Activated naive CD4-positive, alpha-beta T cell treated with anti-CD3 and anti-CD28 coated beads, Interleukin-2, amount 50 U/mL, for 24 hours (primary cell): ENCODE measurements at regions not wholly inside any gene's neighbourhood (a gene's known extent, or its start where the extent isn't known, plus 50 kb on each side); places are given as distances from the start of the nearest gene placed in this dataset.
A peak's percentile ranks its signal among the peaks of the same experiment; 100 is the strongest.

Experiments
- H3K27ac Mint-ChIP-seq: one replicate; pipeline ENCODE4 v1.8.0; 2021; ENCODE audit warnings: mild to moderate bottlenecking, mixed read lengths
- H3K27me3 Mint-ChIP-seq: one replicate; pipeline ENCODE4 v1.8.0; 2021; ENCODE audit warnings: mixed read lengths
- H3K36me3 Mint-ChIP-seq: one replicate; pipeline ENCODE4 v1.8.0; 2021; ENCODE audit warnings: mixed read lengths
- H3K4me1 Mint-ChIP-seq: one replicate; pipeline ENCODE4 v1.8.0; 2021; ENCODE audit warnings: mixed read lengths
- H3K4me3 Mint-ChIP-seq: one replicate; pipeline ENCODE4 v1.8.0; 2021; ENCODE audit warnings: mild to moderate bottlenecking, mixed read lengths
- H3K9me3 Mint-ChIP-seq: one replicate; pipeline ENCODE4 v1.8.0; 2021; ENCODE audit warnings: mixed read lengths

DNA sequence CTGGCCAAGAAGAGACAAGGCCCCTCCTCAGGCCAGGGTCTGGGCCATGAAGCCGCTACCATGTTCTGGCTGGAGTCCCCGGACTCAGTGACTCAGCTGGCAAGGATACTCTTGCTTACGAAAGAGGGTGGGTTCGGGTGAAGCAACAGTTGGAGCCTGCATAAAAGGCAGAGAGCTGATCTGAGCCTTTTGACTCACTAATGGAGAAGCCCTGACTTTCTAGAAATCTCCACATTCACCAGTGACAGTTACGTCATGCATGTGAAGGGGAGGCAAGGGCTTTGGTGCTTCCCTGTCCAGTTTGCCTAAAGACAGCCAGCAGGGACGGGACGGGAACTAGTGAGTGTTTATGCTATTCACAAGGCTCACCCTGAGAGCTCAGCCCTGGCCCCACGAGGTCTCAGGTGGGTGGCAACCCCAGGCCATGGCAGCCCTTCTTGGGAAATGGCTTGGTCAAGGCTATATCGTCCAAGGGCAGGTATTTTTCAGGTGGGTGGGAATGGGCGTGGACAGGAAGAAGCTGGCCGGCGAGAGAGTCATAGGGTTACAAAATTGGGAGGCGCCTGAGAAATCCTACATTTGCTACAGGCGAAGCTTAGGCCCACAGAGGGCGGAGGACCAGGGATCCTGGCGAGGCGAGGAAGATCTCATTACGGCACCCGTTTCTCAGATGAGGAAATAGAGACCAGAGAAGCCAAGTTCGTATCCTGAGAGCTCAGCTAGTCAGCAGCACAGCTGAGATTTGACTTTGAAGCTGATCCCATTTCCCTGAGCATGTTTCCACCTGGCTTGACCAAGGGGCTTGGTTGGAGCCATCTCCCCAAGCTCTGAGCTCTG is 314.6 kb downstream of the BCL11B start:
- Mint-ChIP-seq H3K36me3 (no peaks in the 10 kb centered on the region), H3K4me3 (no peak overlapping the region), H3K4me1 (peaks cover 9% of the 10 kb centered on the region), H3K9me3 (no peaks in the 10 kb centered on the region), H3K27ac (no peak overlapping the region), H3K27me3 (no peaks in the 10 kb centered on the region)

GRCh38 chr14:98958048-98958631 is 313.9 kb downstream of the BCL11B start:
- no peaks in the 10 kb centered on the region for H3K9me3 Mint-ChIP-seq
- no peak overlapping the region for H3K4me3 Mint-ChIP-seq
- no peak overlapping the region for H3K27ac Mint-ChIP-seq
- no peaks in the 10 kb centered on the region for H3K27me3 Mint-ChIP-seq
- H3K4me1 Mint-ChIP-seq: peaks cover 17% of the 10 kb centered on the region
- no peaks in the 10 kb centered on the region for H3K36me3 Mint-ChIP-seq

GRCh38 chr14:98958632-98959031 is 313.4 kb downstream of the BCL11B start:
- Mint-ChIP-seq H3K4me1 (peaks cover 21% of the 10 kb centered on the region), H3K27ac (no peak overlapping the region), H3K9me3 (no peaks in the 10 kb centered on the region), H3K27me3 (no peaks in the 10 kb centered on the region), H3K36me3 (no peaks in the 10 kb centered on the region), H3K4me3 (no peak overlapping the region)

- Mint-ChIP-seq H3K4me1 (peaks cover 29% of the 10 kb centered on the region), H3K27ac (no peak overlapping the region), H3K27me3 (no peaks in the 10 kb centered on the region), H3K9me3 (no peaks in the 10 kb centered on the region), H3K36me3 (no peaks in the 10 kb centered on the region), H3K4me3 (no peak overlapping the region)
Observed at GRCh38 chr14:98959410-98959809, 312.6 kb downstream of the BCL11B start.

DNA sequence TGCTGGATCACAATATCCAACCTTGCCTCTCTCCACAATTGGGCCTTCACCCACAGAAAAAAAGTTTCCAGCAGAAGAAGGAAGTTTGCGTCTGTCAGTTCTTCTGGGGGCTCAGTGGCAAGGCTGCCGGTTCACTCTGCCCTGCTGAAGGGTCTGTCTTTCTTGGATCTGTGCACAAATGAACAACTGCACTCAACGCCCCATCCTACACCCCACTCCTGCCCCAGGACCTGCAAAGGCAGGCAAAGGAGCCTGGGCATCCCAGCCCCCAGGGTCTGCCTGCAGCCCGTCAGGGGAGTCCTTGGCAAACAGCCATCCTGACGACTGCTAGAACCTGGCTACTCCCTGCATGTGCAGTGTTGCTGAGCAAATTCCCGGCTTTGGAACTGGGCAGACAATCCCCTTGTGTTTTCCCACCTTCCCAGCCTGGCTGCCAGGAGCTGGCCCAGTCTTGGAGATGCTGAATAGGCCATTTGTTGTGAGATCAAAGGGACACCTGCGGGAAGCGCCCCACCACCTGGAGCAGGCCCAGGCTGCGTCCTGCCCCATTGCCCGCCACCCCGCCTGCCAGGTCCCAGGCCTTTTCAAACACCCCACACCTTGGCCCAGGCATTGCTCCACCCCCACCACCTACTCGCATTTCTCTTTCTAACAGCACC is 311.9 kb downstream of the BCL11B start:
- H3K4me3 Mint-ChIP-seq: no peak overlapping the region
- no peaks in the 10 kb centered on the region for H3K27me3 Mint-ChIP-seq
- H3K36me3 Mint-ChIP-seq: no peaks in the 10 kb centered on the region
- H3K4me1 Mint-ChIP-seq: peaks cover 36% of the 10 kb centered on the region
- no peaks in the 10 kb centered on the region for H3K9me3 Mint-ChIP-seq
- H3K27ac Mint-ChIP-seq: no peak overlapping the region

- H3K4me3 Mint-ChIP-seq: no peak overlapping the region
- H3K27me3 Mint-ChIP-seq: no peaks in the 10 kb centered on the region
- H3K9me3 Mint-ChIP-seq: no peaks in the 10 kb centered on the region
- H3K4me1 Mint-ChIP-seq: peaks cover 41% of the 10 kb centered on the region
- no peaks in the 10 kb centered on the region for H3K36me3 Mint-ChIP-seq
- H3K27ac Mint-ChIP-seq: no peak overlapping the region
Observed at GRCh38 chr14:98960617-98961013, 311.4 kb downstream of the BCL11B start.

DNA sequence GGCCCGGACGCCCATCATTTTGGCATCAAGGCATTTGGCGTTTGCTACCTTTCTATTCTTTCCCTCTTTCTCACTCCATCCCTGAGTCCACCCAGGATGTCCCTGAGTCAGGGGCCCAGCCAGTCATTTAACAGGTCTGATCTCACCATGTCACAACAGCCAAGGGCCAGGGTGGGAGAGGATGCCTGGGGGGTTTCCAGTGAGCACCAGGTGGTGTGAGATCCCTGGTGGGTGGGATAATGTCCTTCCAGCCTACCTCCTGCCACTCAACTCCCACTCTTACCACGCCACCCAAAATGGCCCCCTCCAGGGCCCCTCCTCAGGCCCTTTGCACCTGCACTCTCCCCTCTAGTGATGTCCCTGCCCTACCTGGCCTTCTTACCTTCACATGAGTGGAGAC is 310.8 kb downstream of the BCL11B start:
- Mint-ChIP-seq H3K4me3 (no peak overlapping the region), H3K4me1 (peaks cover 42% of the 10 kb centered on the region), H3K9me3 (no peaks in the 10 kb centered on the region), H3K27me3 (no peaks in the 10 kb centered on the region), H3K27ac (no peak overlapping the region), H3K36me3 (no peaks in the 10 kb centered on the region)

DNA sequence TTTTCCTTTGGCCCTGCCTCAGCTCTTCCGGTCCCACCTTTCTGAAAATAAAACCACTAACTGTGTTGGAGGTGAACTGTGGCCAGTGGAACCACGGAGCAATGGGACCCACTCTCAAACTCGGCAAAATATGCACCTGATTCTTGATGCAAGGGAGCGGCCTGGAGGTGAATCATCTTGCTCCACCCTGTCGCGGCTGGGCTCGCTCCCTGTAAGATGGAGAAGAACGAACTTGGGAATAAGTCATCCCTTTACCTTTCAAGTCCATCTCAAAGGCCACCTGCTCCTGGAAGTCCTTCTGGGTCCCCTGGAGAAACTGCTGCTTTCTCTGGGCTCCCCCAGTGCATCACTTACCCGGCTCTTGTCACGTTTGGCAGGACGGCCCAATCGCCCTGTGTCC is 309.9 kb downstream of the BCL11B start:
- Mint-ChIP-seq H3K27me3 (no peaks in the 10 kb centered on the region), H3K36me3 (no peaks in the 10 kb centered on the region), H3K9me3 (no peaks in the 10 kb centered on the region), H3K27ac (no peak overlapping the region), H3K4me3 (no peak overlapping the region), H3K4me1 (peaks cover 46% of the 10 kb centered on the region)

GRCh38 chr14:98963610-98964009 is 308.4 kb downstream of the BCL11B start:
- Mint-ChIP-seq H3K36me3 (no peaks in the 10 kb centered on the region), H3K27me3 (no peaks in the 10 kb centered on the region), H3K9me3 (no peaks in the 10 kb centered on the region), H3K27ac (no peak overlapping the region), H3K4me3 (no peak overlapping the region), H3K4me1 (peaks cover 46% of the 10 kb centered on the region)

GRCh38 chr14:98964171-98964570 is 307.8 kb downstream of the BCL11B start:
- H3K27me3 Mint-ChIP-seq: no peaks in the 10 kb centered on the region
- H3K27ac Mint-ChIP-seq: no peak overlapping the region
- peak overlapping the region; percentile 5 for H3K4me3 Mint-ChIP-seq
- peaks cover 46% of the 10 kb centered on the region for H3K4me1 Mint-ChIP-seq
- H3K36me3 Mint-ChIP-seq: no peaks in the 10 kb centered on the region
- H3K9me3 Mint-ChIP-seq: no peaks in the 10 kb centered on the region

GRCh38 chr14:98965076-98965475 is 306.9 kb downstream of the BCL11B start:
- H3K27ac Mint-ChIP-seq: no peak overlapping the region
- no peaks in the 10 kb centered on the region for H3K9me3 Mint-ChIP-seq
- H3K36me3 Mint-ChIP-seq: no peaks in the 10 kb centered on the region
- H3K4me3 Mint-ChIP-seq: no peak overlapping the region
- H3K4me1 Mint-ChIP-seq: peaks cover 42% of the 10 kb centered on the region
- no peaks in the 10 kb centered on the region for H3K27me3 Mint-ChIP-seq

DNA sequence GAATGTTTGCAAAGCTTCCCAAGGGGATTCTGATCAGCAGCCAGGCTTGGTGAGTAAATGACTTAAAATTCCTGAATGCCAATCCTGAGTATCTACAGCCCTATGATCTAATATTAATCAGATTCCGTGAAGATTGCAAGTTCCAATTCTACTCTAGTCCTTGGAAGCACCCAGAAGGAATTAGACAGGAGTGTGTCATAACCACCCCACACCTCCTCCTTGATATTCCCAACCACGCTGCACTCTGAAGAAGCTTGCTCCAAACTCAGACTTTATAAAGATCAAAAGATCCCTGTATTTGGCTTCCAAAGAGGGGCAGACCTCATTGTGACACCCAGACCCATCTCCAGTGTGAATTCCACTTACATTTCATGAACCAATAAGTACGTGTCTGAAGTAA is 306.0 kb downstream of the BCL11B start:
- no peaks in the 10 kb centered on the region for H3K9me3 Mint-ChIP-seq
- H3K27ac Mint-ChIP-seq: no peak overlapping the region
- peaks cover 37% of the 10 kb centered on the region for H3K4me1 Mint-ChIP-seq
- H3K36me3 Mint-ChIP-seq: no peaks in the 10 kb centered on the region
- no peaks in the 10 kb centered on the region for H3K27me3 Mint-ChIP-seq
- no peak overlapping the region for H3K4me3 Mint-ChIP-seq

- Mint-ChIP-seq H3K9me3 (no peaks in the 10 kb centered on the region), H3K36me3 (no peaks in the 10 kb centered on the region), H3K4me3 (no peak overlapping the region), H3K27me3 (no peaks in the 10 kb centered on the region), H3K4me1 (peaks cover 37% of the 10 kb centered on the region), H3K27ac (no peak overlapping the region)
Observed at GRCh38 chr14:98966475-98967162, 305.4 kb downstream of the BCL11B start.

DNA sequence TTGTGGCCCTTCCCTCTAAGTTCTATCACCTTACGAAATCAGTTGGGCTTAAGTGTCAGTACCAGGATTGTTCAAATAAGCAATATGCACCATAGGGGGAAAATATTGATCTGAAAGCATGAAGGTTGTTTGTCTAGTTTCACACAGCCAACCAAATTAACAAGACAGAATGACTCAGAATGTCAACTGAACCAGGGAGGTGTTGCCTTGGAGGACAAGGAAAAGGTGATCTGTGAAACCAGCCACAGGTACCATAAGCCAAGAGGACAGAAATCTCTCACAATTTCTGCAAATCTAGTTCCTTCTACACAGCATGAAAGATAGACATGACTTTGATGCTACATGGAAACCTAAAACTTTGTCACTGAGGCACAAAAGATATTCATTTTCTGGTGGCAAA is 297.9 kb downstream of the BCL11B start:
- Mint-ChIP-seq H3K27ac (no peak overlapping the region), H3K9me3 (no peaks in the 10 kb centered on the region), H3K27me3 (no peaks in the 10 kb centered on the region), H3K4me3 (no peak overlapping the region), H3K4me1 (peaks cover 7% of the 10 kb centered on the region), H3K36me3 (peaks cover 8% of the 10 kb centered on the region)

DNA sequence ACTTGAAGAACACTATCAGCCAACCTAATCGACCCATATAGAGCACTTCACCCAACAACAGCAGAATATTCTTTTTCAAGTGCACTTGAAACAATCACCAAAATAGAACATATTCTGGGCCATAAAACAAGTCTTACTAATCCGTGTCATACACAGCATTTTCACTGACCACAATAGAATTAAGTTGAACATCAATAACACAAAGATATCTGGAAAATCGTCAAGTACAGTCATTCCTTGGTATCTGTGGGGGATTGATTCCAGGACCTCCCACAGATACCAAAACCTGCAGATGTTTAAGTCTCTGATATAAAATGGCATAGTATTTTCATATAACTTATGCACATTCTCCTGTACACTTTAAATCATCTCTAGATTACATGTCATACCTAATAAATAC is 295.7 kb downstream of the BCL11B start:
- no peak overlapping the region for H3K27ac Mint-ChIP-seq
- H3K9me3 Mint-ChIP-seq: peaks cover 5% of the 10 kb centered on the region
- H3K36me3 Mint-ChIP-seq: peaks cover 8% of the 10 kb centered on the region
- peaks cover 11% of the 10 kb centered on the region for H3K4me1 Mint-ChIP-seq
- H3K4me3 Mint-ChIP-seq: no peak overlapping the region
- no peaks in the 10 kb centered on the region for H3K27me3 Mint-ChIP-seq

DNA sequence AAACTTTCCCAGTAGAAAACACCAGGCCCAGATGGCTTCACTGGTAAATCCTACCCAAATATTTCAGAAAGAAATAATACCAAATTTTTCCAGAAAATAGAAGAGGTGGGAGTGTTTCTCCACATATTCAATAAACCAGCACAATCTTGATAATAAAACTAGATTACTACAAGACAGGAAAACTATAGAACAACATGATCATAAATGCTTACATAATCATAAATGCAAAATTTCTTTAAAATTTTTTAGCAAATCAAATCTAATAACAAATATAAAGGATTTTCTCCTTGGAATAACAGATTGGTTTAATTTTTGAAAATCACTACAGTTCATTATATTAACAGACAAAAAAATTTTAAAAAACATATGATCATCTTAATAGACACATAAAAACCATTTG is 294.5 kb downstream of the BCL11B start:
- Mint-ChIP-seq H3K27me3 (no peaks in the 10 kb centered on the region), H3K4me3 (no peak overlapping the region), H3K9me3 (peaks cover 5% of the 10 kb centered on the region), H3K4me1 (peaks cover 12% of the 10 kb centered on the region), H3K36me3 (peaks cover 8% of the 10 kb centered on the region), H3K27ac (no peak overlapping the region)
